BJ (cell line): ENCODE measurements at regions not wholly inside any gene's neighbourhood (a gene's known extent, or its start where the extent isn't known, plus 50 kb on each side); places are given as distances from the start of the nearest gene placed in this dataset.
A peak's percentile ranks its signal among the peaks of the same experiment; 100 is the strongest.

Experiments
- CTCF ChIA-PET: fragments of 350-600 bp; formaldehyde crosslinking; extraction: SDS; loops from one replicate; lab custom pipeline; 2021; ENCODE audit warnings: antibody characterized with exemption, inconsistent platforms; lab: Yijun Ruan, JAX
- POLR2A ChIA-PET: fragments of 300-600 bp; sonication (Branson Sonifier 250); formaldehyde crosslinking; extraction: SDS; loops from one replicate; lab custom pipeline; 2021; ENCODE audit warnings: antibody characterized with exemption; lab: Charles Lee
- DNase-seq: peaks from one replicate; pipeline ENCODE4 v3.0.0-alpha.2; 2011; ENCODE audit warnings: low read depth
- H3K27me3 ChIP-seq: 2 replicates; pipeline ENCODE4 v1.6.0; 2011; ENCODE audit warnings: low read length; ENCODE audit not compliant: control insufficient read depth, insufficient read depth
- H3K36me3 ChIP-seq: 2 replicates; pipeline ENCODE4 v1.5.1; 2011; ENCODE audit warnings: low read length; ENCODE audit not compliant: control insufficient read depth, insufficient read depth
- H3K4me3 ChIP-seq: 2 replicates; pipeline ENCODE4 v1.5.1; 2011; ENCODE audit warnings: low read depth, mild to moderate bottlenecking, control low read depth, low read length
- TF ChIP-seq, protein P1 (sequence below): IDR thresholded peaks from 2 replicates; pipeline ENCODE4 v1.5.1; 2011; ENCODE audit warnings: low read depth, mild to moderate bottlenecking, control low read depth, inconsistent platforms, low read length, moderate library complexity; ENCODE audit not compliant: insufficient read depth

GRCh38 chr2:189951791-189952535 lies 110.6 kb downstream of the MSTN start:
- H3K4me3 ChIP-seq = no peak overlapping the region
- ChIA-PET POLR2A (no interaction called here), CTCF (interaction anchor here (1.1 kb wide), 1 partner anchor 11 kb away, joined by 3 read pairs; no protein-coding TSS in a partner anchor)
- no peaks in the 10 kb centered on the region for H3K27me3 ChIP-seq
- DNase-seq = no peak
- TF ChIP-seq, protein P1, sequence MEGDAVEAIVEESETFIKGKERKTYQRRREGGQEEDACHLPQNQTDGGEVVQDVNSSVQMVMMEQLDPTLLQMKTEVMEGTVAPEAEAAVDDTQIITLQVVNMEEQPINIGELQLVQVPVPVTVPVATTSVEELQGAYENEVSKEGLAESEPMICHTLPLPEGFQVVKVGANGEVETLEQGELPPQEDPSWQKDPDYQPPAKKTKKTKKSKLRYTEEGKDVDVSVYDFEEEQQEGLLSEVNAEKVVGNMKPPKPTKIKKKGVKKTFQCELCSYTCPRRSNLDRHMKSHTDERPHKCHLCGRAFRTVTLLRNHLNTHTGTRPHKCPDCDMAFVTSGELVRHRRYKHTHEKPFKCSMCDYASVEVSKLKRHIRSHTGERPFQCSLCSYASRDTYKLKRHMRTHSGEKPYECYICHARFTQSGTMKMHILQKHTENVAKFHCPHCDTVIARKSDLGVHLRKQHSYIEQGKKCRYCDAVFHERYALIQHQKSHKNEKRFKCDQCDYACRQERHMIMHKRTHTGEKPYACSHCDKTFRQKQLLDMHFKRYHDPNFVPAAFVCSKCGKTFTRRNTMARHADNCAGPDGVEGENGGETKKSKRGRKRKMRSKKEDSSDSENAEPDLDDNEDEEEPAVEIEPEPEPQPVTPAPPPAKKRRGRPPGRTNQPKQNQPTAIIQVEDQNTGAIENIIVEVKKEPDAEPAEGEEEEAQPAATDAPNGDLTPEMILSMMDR = no peak
- H3K36me3 ChIP-seq = no peaks in the 10 kb centered on the region

DNA sequence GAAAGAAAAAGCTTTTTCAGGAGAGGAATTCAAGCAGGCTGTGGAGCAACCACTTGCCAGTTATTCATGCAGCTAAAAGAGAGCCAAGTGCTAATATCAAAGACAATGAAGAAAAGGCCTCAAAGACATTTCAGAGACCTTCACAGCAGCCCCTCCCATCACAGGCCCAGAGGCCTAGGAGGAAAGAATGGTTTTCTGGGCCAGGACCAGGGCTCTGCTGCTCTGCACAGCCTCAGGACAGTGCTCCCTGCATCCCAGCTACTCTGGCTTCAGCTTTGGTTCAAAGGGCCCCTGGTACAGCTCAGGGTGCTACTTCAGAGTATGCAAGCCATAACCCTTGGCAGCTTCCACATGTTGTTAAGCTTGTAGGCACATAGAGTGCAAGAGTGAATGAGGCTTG lies 119.5 kb downstream of the MSTN start:
- TF ChIP-seq, protein P1 = no peak
- CTCF ChIA-PET = no interaction called here
- no peak for DNase-seq
- Histone ChIP-seq H3K27me3 (no peaks in the 10 kb centered on the region), H3K36me3 (no peaks in the 10 kb centered on the region), H3K4me3 (no peak overlapping the region)
- POLR2A ChIA-PET = no interaction called here

GRCh38 chr2:189940913-189941312 lies 121.6 kb downstream of the MSTN start:
- POLR2A ChIA-PET = no interaction called here
- TF ChIP-seq, protein P1 = no peak
- DNase-seq = no peak
- Histone ChIP-seq H3K27me3 (no peaks in the 10 kb centered on the region), H3K36me3 (no peaks in the 10 kb centered on the region), H3K4me3 (no peak overlapping the region)
- CTCF ChIA-PET = interaction anchor here (0.8 kb wide), 1 partner anchor 11 kb away, joined by 3 read pairs; no protein-coding TSS in a partner anchor

DNA sequence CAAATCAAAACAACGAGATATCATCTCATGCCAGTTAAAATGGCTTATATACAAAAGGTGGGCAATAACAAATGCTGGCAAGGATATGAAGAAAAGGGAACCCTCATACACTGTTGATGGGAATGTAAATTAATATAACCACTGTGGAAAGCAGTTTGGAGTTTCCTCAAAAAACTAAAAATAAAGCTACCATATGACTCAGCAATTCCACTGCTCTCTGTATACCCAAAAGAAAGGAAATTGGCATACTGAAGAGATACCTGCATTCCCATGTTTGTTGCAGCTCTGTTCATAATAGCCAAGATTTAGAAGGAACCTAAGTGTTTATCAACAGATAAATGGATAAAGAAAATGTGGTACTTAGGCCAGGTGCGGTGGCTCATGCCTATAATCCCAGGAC lies 124.8 kb downstream of the MSTN start:
- POLR2A ChIA-PET = no interaction called here
- no peak for DNase-seq
- Histone ChIP-seq H3K36me3 (no peaks in the 10 kb centered on the region), H3K27me3 (no peaks in the 10 kb centered on the region), H3K4me3 (no peak overlapping the region)
- TF ChIP-seq, protein P1 = no peak
- CTCF ChIA-PET = no interaction called here

DNA sequence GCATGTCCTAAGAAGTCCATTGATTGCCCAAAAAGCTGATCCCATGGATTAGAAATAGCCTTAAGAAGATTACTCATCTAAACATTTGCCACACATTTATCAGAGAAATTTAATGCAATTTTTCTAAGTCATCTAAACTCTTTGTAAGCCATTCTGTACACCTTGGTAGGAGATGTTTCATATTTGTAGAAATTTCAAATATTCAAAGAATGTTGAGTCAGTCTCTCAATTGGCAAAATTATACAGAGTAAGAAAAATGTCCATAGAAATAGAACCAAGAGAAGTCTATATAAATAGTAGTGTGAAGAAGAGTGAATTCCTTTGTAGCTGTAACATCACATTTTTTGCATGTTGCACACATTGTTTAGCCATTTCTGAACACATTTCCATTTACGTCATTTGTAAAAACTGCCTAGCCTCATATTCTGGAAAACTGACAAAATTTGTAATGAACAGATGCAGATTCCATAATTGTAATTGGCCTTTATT lies 128.6 kb downstream of the MSTN start:
- peak; percentile 79 for DNase-seq
- Histone ChIP-seq H3K4me3 (no peak overlapping the region), H3K27me3 (no peaks in the 10 kb centered on the region), H3K36me3 (no peaks in the 10 kb centered on the region)
- CTCF ChIA-PET = no interaction called here
- POLR2A ChIA-PET = interaction anchor here (0.5 kb wide), 1 partner anchor 1432 kb away, joined by 3 read pairs; no protein-coding TSS in a partner anchor
- TF ChIP-seq, protein P1 = no peak
